Thyroid gland (tissue), 4 donors: ENCODE measurements at regions not wholly inside any gene's neighbourhood (a gene's known extent, or its start where the extent isn't known, plus 50 kb on each side); places are given as distances from the start of the nearest gene placed in this dataset.

ENCODE experiments used
- CTCF ChIP-seq, 6 experiments: fragments of 200-600 bp in 3 of 6; fragments of 450-650 bp in 3 of 6; sonication (generic) in 3 of 6; IDR thresholded peaks; one replicate each; pipeline ENCODE4 v1.5.1; 2016 to 2019; ENCODE audit warnings: antibody characterized with exemption in 6 of 6, mild to moderate bottlenecking in 2 of 6, inconsistent platforms in 1 of 6, moderate library complexity in 1 of 6
- POLR2A ChIP-seq, 2 donors: fragments of 450-650 bp; IDR thresholded peaks; one replicate each; pipeline ENCODE4 v1.6.1; 2017; ENCODE audit warnings: antibody characterized with exemption in 2 of 2, mild to moderate bottlenecking in 2 of 2, moderate library complexity in 1 of 2

DNA sequence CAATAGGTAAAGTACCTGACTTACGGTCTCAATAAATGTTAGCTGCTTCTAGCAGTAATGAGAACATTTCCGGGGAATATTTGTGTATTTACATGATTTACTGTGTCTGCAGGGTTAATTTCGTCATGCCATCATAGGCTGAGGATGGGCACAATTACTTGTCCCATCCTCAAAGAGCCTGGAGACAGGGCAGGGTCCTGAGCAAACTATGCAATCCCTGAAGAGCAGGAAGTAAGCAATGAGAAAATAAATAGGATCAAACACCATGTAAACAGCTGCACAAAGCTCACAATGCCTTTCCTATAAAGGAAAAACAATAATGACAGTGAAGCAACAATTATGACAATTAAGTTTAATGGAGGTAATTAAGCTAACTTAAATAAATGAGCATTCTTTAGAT, 114.6 kb upstream of the FOXQ1 start:
- TF ChIP-seq CTCF (IDR thresholded peaks at IDR 0.05) (no peak), POLR2A (IDR thresholded peaks at IDR 0.05) (no peak)
